Hypothalamus (tissue), 51 donors: ENCODE measurements at regions not wholly inside any gene's neighbourhood (a gene's known extent, or its start where the extent isn't known, plus 50 kb on each side); places are given as distances from the start of the nearest gene placed in this dataset.
A peak's percentile ranks its signal among the peaks of the same experiment; 100 is the strongest.

ENCODE experiments used
- DNase-seq, 51 donors: peaks; one replicate each; lab custom pipeline; 2025; lab: John Stamatoyannopoulos, UW

DNA sequence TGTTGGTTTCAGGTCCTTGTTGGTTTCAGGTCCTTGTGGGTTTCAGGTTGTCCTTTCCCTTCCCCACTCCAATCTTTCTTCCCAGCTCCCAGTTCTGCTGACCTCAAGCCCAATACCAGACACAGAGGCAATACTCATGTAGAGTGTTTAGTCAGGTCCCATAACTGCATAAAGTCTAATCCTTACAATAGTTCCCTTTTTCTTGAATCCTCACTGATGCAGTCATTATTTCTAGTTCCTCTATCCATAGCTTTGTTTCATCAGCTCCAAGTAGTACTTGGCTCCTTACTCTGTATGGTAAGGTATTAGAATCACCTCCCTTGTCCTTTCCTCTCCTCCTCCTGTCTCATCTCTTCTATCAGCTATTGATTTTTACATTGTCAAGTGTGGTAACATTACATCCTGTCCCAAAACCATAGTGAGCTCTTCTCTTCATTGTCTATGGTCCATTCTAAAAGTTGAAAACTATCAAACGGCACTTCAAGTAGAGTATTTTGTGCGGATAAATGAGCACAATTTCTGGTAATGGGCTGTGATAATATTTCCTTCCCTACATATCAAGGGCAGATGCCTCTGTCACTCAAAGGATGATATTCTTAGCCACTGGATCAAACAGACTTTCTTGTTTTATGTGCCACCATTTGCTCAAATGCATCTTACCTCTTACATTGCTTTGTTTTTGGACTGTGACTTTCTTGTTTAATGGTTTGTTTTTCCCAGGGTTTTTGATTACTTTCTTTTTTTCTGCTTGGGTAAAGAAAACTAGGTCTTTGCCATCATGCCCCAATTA is 57.2 kb upstream of the JDP2 start:
- peak in 1 of 51 donors; percentile 1 for DNase-seq

DNA sequence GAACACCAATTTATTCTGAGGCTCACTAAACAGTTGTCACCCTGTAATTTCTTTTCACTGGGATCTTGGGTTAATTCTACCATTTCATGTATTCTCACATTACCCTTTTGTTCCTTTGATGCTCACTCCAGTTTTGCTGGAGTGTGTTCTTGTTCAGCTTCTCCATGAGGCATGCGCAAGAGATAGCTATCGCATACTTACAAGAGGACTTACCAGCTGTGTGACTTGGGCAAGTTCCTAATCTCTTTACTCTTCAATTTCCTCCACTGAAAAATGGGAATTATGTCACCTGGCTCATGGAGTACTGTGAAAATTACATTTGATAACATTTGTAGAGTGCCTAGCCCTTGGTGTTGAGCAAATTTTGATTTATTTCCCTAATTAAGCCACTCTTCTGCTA is 56.5 kb upstream of the JDP2 start:
- no peak for DNase-seq

DNA sequence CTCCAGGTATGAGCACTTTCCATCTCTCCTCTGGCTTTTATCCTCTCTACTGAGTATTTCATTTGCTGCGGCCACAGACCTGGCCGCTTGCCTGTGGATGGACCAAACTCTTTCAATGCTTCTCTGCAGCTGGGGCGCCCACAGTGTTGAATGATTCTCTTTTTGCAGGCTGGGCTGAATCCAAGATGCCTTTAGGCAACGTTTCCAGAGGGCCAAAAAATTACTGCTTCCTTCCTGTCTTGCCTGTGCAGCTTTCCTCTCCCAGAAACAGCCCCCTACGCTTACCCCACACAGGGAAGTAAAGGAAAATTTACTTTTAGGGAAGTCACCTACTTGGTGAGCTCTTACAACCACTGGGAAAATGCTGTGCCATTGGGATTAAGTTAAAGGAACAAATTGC is 55.6 kb upstream of the JDP2 start:
- peak in 43 of 51 donors; percentile 9 to 85 (median 50) for DNase-seq

GRCh38 chr14:75373133-75373532 is 54.7 kb upstream of the JDP2 start:
- DNase-seq: no peak

DNA sequence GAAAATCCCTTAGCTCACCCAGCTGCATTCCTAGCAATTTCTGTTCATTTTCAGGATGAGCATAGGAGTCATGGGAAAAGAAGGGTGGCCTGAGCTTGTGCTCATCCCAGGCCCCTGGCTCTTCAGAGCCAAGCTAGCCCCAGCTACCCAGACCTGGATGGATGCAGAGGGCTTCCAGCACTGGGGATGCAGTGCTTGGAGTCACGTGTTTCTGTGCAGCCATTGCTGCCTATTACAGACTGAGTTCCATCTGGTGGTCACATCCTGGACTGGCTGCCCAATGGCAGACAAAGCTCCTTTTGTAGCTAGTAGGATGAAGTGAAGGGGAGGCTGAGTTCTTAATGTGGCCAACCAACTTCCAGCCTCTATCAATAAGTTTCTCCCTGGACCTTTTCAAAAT is 54.2 kb upstream of the JDP2 start:
- peak in 28 of 51 donors; percentile 3 to 63 (median 16) for DNase-seq

GRCh38 chr14:75374911-75375310 is 52.9 kb upstream of the JDP2 start:
- no peak for DNase-seq

DNA sequence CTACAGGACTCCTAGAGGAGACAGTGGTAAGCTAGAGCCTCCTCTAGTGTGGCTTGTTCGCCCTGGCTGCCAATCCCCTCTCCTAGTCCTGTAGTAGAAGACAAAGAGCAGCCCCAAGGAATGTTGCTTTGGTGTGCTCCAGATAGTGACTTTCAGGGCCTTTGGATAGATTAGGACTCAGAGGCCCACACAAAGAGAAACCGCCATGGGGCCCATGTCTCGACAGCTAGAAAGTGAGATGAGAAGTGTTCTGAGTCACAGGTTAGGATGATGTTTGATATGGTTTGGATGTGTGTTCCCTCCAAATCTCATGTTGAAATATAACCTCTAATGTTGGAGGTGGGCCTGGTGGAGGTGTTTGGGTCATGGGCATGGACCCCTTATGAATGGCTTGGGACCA is 51.8 kb upstream of the JDP2 start:
- no peak for DNase-seq
